ENCODE measurements at regions not wholly inside any gene's neighbourhood (a gene's known extent, or its start where the extent isn't known, plus 50 kb on each side); places are given as distances from the start of the nearest gene placed in this dataset.

GRCh38 chr18:44411262-44411905, 269.3 kb upstream of the SETBP1 start:
- no peak overlapping the region for H3K4me3 ChIP-seq (ENCODE audit: low read depth, low read length)
- no peak overlapping the region for H3K27ac ChIP-seq (ENCODE audit: extremely low read depth, low read depth, low read length)
- TF ChIP-seq ZNF132 (tag by site-specific recombination; IDR thresholded peaks at IDR 0.05; ENCODE audit: borderline replicate concordance): no peak
- TF ChIP-seq ZNF433 (tag by site-specific recombination; IDR thresholded peaks at IDR 0.05; ENCODE audit: low read depth): no peak
- TF ChIP-seq ZNF416 (tag by site-specific recombination; IDR thresholded peaks at IDR 0.05): no peak
- no peak for TF ChIP-seq ZNF692 (tag by site-specific recombination; IDR thresholded peaks at IDR 0.05)
- TF ChIP-seq ZNF223 (tag by site-specific recombination; IDR thresholded peaks at IDR 0.05): no peak
- TF ChIP-seq ZNF530 (tag by site-specific recombination; IDR thresholded peaks at IDR 0.05; ENCODE audit: low read depth): no peak
- TF ChIP-seq ZNF548 (tag by site-specific recombination; IDR thresholded peaks at IDR 0.05): no peak
- POLR2A ChIA-PET: no interaction called here
- CTCF ChIA-PET: no interaction called here
- no peaks in the 10 kb centered on the region for H3K4me1 ChIP-seq (ENCODE audit: control insufficient read depth, insufficient read depth, low read length)
- H3K36me3 ChIP-seq (ENCODE audit: control insufficient read depth in 2 of 2, insufficient read depth in 1 of 2, low read length in 2 of 2): no peaks in the 10 kb centered on the region
- no peaks in the 10 kb centered on the region for H3K9me3 ChIP-seq (ENCODE audit: control insufficient read depth, insufficient read depth, low read depth, low read length)

GRCh38 chr18:44411976-44412375, 268.7 kb upstream of the SETBP1 start:
- ChIA-PET POLR2A (no interaction called here), CTCF (no interaction called here)
- H3K4me3 ChIP-seq (ENCODE audit: low read depth, low read length): no peak overlapping the region
- no peaks in the 10 kb centered on the region for H3K4me1 ChIP-seq (ENCODE audit: control insufficient read depth, insufficient read depth, low read length)
- no peaks in the 10 kb centered on the region for H3K9me3 ChIP-seq (ENCODE audit: control insufficient read depth, insufficient read depth, low read depth, low read length)
- TF ChIP-seq ZNF585B (tag by site-specific recombination; IDR thresholded peaks at IDR 0.05): no peak
- no peak for TF ChIP-seq ZNF785 (tag by site-specific recombination; IDR thresholded peaks at IDR 0.05)
- no peak for TF ChIP-seq BCL6B (tag by site-specific recombination; IDR thresholded peaks at IDR 0.05)
- TF ChIP-seq YY2 (tag by site-specific recombination; IDR thresholded peaks at IDR 0.05): no peak
- TF ChIP-seq ZNF654 (tag by site-specific recombination; IDR thresholded peaks at IDR 0.05; ENCODE audit: low read depth): no peak
- no peaks in the 10 kb centered on the region for H3K36me3 ChIP-seq (ENCODE audit: control insufficient read depth in 2 of 2, insufficient read depth in 1 of 2, low read length in 2 of 2)
- no peak overlapping the region for H3K27ac ChIP-seq (ENCODE audit: extremely low read depth, low read depth, low read length)

GRCh38 chr18:44423814-44424644, 256.7 kb upstream of the SETBP1 start:
- no peak for TF ChIP-seq ZNF362 (tag by site-specific recombination; IDR thresholded peaks at IDR 0.05)
- TF ChIP-seq ZNF521 (tag by site-specific recombination; IDR thresholded peaks at IDR 0.05): no peak
- TF ChIP-seq ZNF248 (tag by site-specific recombination; IDR thresholded peaks at IDR 0.05): no peak
- no peak for TF ChIP-seq ZNF704 (tag by site-specific recombination; IDR thresholded peaks at IDR 0.05)
- TF ChIP-seq ZNF830 (tag by site-specific recombination; IDR thresholded peaks at IDR 0.05; ENCODE audit: low read depth): no peak
- no peak for TF ChIP-seq KLF16 (tag by site-specific recombination; IDR thresholded peaks at IDR 0.05)
- no peak for TF ChIP-seq ZNF488 (tag by site-specific recombination; IDR thresholded peaks at IDR 0.05)
- TF ChIP-seq ZNF776 (tag by site-specific recombination; IDR thresholded peaks at IDR 0.05; ENCODE audit: borderline replicate concordance): no peak
- H3K4me1 ChIP-seq (ENCODE audit: control insufficient read depth, insufficient read depth, low read length): no peaks in the 10 kb centered on the region
- POLR2A ChIA-PET: no interaction called here
- H3K36me3 ChIP-seq (ENCODE audit: control insufficient read depth in 2 of 2, insufficient read depth in 1 of 2, low read length in 2 of 2): no peaks in the 10 kb centered on the region
- no peaks in the 10 kb centered on the region for H3K9me3 ChIP-seq (ENCODE audit: control insufficient read depth, insufficient read depth, low read depth, low read length)
- H3K27ac ChIP-seq (ENCODE audit: extremely low read depth, low read depth, low read length): no peak overlapping the region
- CTCF ChIA-PET: interaction anchor here (0.6 kb wide), 1 partner anchor 766 kb away, joined by 4 read pairs; no protein-coding TSS in a partner anchor
- H3K4me3 ChIP-seq (ENCODE audit: low read depth, low read length): no peak overlapping the region

Data from HEK293 (cell line).